ENCODE measurements at regions not wholly inside any gene's neighbourhood (a gene's known extent, or its start where the extent isn't known, plus 50 kb on each side); places are given as distances from the start of the nearest gene placed in this dataset.
"Not testable (repeated sequence)": the region's sequence is repeated elsewhere in the genome, so short reads cannot be mapped to it uniquely, and the experiment has no call there.

DNA sequence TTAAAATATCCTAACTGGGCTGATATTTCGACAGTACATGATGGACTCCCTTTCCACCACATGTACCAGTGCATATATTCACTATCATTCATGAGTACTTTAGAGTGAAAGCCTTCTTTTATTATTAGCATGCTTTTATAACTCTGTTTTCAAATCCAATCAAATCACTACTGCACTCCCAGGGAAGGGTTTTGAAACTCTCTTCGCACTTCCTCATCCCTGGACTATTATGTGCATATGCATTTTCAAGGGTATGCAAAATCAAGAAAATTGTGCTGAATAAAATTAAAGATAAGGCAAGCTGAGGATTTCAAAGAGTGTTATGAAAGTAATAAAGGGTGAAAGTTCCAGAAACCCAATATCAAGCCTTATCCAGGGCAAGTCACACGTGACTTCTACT is 411.4 kb upstream of the PDZRN3 start:
- intact Hi-C loops (cut with DNase I) = no loop called here
- no peak for DNase-seq

DNA sequence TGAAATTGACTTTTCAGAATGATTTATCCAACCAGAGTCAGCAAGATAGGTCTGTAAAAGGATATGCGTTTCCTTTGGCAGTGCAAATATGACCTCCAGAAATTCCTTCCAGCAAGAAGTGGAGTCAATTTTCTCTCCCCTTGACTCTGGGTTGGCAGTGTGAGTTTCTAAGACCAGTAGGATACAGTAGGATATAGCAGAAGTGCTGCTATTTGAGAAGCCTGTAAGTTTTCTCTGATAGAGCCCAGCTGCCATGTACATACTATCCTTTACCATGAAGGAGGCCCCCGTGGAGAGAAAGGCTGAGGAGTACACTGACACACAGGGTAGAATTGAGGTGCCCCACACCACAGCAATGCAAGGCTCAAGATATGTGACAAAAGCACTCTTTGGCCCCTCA is 409.1 kb upstream of the PDZRN3 start:
- intact Hi-C loops (cut with DNase I) = no loop called here
- DNase-seq = no peak

DNA sequence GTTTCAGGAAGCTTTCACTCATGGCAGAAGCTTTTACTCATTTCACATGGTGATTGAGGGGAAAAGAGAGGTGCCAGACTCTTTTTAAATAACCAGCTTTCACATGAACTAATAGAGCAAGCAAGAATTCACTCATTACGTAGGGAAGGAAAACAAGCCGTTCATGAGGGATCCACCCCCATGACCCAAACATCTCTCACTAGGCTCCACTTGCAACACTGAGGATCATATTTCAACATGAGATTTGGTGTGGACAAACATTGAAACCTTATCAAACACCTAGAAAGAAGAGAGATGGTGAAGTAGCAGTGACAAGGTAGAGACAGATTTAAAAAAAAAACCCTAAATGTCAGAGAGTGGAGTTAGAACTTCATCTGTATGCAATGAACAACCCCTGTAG is 408.6 kb upstream of the PDZRN3 start:
- intact Hi-C loops (cut with DNase I) = no loop called here

DNA sequence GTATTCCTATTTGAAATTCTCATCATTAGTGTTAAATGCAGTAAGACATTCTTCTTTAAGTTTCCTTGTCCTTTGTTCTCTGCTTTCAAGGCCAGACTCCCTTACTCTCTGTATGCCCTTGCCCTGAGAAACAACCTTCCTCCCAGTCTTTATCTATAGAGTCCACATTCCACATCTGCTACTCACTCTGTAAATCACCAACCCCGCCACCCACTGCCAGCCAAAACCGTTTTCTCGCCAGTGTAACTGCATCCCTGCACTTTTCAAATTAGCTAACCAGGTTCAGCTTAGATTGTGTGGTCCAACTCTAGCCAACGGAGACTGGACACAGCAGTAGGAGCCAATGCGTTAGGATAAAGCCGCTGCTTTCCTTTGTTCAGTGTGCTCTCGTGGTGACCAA is 402.4 kb upstream of the PDZRN3 start:
- intact Hi-C loops (cut with DNase I) = no loop called here
- no peak for DNase-seq

More for the DNA sequence above, 408.6 kb upstream of the PDZRN3 start:
- DNase-seq = no peak

DNA sequence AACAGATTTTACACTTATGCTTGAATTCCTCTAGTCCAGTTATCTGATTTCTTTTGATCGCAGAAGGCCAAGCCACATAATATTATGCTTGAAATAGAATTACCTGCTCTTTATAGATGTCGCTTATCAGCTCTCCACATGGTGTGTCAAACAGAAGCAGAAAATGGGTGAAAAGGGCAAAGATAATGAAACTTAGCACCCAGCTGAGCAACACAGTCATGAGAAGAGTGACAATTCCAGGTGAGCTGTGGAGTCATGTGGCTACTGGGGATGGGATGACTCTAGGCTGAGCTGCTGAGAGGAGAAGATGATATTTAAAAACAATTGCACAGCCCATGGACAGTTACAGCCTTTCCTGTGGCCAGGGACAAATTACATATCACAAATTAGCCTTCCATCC is 398.7 kb upstream of the PDZRN3 start:
- intact Hi-C loops (cut with DNase I) = no loop called here
- DNase-seq = no peak

DNA sequence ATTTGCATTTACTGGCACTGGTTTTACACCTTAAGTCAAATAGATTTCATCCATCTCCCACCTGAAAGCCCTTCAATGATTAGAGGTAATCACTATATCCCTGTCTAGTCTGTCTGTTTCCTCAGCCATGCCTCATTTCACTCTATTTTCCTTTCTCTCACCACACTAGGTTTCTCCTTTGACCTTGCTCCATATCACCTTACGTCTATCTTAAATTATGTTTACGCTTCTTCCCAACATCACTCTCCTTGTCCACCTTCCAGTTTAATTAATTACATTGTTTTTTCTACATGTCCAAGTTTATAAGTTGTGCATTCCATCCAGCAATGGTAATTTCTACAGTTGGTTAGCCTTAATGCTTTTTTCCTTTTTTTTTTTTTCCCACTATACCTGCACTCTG is 396.7 kb upstream of the PDZRN3 start:
- intact Hi-C loops (cut with DNase I) = no loop called here
- no peak for DNase-seq

DNA sequence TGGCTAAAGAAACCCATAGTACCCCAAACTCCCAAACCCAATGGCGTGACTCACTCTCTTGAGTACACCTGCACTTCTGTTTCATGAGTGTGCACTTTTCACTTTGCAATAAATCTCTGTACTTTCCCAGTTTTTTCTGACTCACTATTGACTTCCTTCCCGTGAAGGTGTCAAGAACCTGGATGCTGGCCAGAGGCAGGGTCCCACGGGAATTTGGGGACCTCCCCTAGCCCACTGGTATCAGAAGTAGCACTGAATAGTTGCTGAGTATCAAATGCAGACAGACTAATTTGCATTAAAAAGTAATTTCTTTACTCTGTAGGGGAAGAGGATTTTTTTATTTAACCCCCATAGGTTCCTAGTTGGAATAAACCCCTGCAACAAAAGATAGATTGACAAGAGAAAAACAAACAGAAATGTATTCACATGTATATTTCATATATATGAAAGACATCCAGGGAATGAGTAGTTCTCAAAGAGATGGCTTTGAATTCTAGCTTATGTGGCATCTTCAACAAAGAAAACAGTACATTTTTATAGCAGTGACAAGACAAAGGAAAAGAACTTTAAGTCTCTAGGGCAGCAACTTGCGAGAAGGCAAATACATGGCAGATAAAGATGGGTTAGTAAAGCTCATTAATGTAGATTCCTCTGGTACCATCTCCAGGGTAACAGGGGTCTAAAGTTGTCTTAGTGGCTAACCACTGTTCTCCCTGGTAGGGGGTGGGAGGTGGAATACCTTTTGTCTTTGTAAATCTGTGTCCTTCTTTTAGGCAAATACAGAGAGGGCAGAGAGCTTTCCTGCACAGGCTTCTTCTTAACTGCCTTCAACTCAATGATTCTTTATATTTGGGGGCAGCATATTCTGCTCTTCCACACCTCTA is 385.5 kb upstream of the PDZRN3 start:
- intact Hi-C loops (cut with DNase I) = no loop called here
- DNase-seq = no peak

DNA sequence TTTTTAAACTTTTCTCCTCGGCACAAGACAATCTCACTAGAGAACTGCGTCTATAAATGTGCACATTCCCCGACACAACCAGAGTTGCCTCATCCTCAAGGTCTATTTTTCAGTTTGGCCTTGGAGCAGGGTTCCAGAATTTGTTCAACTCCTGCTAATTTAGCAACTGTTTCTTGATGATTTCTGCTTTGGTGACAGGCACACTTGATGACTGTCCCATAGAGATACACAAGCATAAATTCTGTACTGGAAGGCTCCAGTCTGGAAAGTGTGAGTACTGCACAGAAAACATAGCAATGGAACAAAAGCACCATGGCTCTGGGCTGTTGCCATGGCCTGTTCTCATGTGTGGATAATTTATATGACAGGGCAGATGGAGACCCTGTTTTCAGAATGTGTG is 379.6 kb upstream of the PDZRN3 start:
- intact Hi-C loops (cut with DNase I) = no loop called here
- DNase-seq = no peak

DNA sequence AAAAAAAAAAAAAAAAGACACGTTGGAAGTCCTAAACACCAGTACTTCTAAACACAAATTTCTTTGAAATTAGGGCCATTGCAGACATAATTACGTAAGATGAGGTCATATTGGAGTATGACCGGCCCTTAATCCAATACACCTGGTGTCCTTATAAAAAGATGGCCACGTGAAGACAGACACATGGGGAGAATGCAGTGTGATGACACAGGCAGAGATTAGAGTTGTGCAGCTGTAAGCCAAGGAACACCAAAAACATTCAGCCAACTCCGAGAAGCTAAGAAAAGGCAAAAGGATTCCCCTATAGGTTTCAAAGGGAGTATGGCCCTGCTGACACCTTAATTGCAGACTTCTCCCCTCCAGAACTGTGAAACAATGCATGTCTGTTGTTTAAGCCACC is 379.0 kb upstream of the PDZRN3 start:
- intact Hi-C loops (cut with DNase I) = no loop called here
- no peak for DNase-seq

DNA sequence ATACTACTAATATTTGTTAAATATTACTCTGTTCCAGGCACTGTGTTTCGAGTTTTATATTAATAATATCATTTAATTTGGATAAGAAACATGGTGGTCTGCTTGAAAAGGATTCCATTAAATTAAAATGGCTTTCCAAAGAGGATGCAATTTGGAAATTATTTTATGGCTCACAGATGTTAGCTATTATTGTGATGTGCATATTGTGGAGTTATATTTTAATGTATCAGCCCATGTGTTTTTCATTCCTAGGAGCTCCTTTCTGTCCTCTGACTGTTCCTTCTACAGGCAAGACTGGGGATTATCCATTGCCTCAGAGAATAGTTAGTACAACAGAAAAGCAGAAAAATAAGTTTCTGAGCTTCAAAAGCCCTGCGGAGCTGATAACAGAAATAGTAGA is 376.7 kb upstream of the PDZRN3 start:
- DNase-seq = no peak
- intact Hi-C loops (cut with DNase I) = no loop called here

DNA sequence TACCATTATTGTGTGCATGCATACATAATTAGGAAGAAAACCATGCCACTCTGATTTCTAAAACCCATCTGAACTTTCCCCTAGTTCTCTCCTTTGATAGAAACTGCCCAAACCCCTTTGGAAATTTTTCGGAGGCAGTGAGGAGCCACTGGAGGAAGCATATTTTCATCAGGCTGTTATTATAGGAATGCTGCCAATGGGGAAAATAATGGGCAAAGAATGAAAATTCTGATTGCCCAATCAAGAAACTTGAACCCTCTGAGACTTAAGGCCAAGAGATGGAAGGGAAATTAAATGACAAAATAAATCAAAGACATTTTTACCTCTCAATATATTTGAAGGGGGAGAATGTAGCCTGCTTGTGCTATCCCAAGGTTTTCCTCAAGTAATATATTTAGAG is 376.0 kb upstream of the PDZRN3 start:
- intact Hi-C loops (cut with DNase I) = no loop called here
- DNase-seq = no peak

DNA sequence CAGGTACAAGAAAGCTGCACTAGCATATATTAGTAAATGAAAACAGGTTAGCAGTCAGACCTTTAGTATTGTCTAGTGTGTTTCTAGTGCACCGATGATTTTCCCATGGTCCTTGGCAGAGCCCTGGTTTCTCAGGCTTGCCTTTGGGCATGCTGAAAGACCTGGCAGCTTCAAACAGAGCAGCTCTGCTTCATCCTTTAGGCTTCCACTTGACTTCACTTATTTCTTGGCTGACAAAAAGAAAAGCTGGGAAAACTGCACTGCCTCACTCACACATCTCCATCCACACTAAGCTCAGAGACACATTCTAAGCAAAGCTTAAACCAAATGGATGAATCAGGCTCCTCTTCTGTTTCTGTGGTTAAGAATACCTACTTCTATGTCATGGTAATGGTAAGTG is 374.8 kb upstream of the PDZRN3 start:
- intact Hi-C loops (cut with DNase I) = no loop called here
- peak in 13 of 42 donors; percentile 7 to 45 (median 16) for DNase-seq

DNA sequence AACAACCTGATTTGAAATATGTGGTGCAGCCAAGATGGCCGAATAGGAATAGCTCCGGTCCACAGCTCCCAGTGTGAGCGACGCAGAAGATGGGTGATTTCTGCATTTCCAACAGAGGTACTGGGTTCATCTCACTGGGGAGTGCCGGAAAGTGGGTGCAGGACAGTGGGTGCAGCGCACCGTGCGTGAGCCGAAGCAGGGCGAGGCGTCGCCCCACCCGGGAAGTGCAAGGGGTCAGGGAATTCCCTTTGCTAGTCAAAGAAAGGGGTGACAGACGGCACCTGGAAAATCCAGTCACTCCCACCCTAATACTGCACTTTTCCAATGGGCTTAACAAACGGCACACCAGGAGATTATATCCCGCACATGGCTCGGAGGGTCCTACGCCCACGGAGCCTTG is 365.9 kb upstream of the PDZRN3 start:
- DNase-seq = not testable (repeated sequence)

DNA sequence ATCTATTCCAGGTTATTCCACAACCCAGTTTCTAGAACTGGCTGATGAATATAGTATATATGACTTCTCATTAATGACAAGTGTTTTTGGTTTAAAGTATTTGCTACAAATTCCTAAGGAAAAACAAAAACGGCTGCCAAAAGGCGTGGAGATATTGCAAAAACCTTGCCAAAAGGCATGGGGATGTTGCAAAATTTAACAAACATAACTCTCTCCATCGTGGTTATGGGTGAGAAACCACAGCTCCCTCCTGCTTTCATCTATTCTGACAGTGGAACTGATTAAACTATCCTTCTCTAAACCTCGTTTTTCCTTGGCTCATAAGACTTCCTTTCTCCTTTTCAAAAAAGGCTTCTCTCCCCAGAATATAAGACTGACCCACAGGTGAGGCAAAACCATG is 342.0 kb upstream of the PDZRN3 start:
- intact Hi-C loops (cut with DNase I) = no loop called here

More for the DNA sequence above, 365.9 kb upstream of the PDZRN3 start:
- intact Hi-C loops (cut with DNase I) = not testable (repeated sequence)

DNA sequence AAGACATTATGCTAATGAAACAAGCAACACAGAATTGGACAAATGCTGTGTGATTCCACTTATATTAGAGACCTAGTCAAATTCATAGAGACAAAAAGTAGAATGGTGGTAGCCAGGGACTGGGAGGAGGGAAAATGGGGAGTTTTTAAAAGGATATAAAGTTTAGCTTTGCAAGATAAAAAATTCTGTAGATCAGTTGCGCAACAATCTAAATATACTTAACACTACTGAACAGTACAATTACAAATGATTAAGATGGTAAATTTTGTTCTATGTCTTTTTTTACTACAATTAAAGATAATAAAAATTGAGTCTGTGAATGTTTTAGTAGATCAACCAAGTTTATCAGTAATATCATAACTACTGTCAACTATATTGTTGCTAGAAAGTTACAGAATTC is 340.1 kb upstream of the PDZRN3 start:
- intact Hi-C loops (cut with DNase I) = no loop called here
- no peak for DNase-seq

More for the DNA sequence above, 342.0 kb upstream of the PDZRN3 start:
- DNase-seq = no peak

DNA sequence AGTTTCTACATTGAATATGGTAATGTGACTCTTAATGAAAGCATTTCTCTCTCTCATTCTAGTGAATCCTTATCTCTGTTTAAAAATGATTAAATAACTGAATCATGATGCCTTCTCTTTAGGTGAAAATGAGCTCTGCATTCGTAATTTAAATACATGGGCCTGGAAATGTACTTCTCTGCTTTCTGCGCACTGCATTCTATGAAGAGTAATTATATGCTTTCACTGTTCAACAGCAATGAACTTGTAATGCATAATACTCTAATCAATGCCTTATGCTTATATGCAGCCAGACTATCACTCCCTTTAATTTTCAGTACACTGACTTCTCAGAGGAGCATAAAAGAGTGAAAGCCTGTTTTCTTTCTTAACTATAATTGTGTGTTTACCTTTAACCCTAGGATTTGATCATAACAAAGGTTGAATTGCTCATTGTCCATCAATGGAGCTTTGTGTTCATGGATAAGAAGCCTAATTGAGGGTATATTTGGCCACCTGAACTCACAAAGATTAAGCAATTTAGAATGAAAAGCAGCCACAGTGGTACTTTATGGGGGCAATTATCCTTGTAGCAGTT is 330.8 kb upstream of the PDZRN3 start:
- intact Hi-C loops (cut with DNase I) = no loop called here
- no peak for DNase-seq

DNA sequence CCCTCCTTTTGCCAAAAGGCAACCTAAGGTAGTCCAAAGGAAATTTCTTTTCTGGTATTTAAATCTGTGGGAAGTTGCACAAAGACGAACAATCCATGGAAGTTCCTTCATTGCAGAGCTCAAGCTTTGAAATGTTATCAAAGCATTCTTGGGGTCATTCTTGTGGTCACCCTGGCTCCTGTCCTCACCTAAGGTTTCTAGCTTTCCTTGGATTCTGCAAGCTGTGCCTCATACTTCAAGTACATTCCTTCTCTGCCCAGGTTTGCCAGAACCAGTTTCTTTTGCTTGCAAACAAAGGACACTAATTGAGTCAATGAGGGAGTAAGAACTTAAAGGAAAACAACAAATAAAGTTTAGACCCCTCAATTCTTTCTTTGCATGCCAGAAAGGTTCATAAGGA is 329.8 kb upstream of the PDZRN3 start:
- DNase-seq = no peak
- intact Hi-C loops (cut with DNase I) = no loop called here

DNA sequence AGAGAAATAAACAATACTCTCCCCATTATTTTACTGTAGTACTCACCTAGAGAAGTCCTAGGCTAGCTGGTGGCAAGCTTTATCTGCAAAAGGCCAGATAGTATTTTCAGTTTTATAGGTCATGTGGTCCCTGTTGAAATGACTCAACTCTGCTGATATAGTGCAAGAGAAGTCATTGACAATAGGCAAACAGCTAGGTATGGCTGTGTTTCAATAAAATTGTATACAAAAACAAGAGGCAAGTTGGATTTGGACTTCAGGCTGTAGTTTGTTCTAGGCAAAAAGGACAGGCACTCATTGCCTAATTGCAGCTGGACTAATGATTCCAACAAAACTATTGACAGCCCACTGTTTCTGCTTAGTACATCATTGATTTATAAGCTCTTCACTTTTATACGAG is 328.0 kb upstream of the PDZRN3 start:
- intact Hi-C loops (cut with DNase I) = no loop called here
- DNase-seq = no peak

DNA sequence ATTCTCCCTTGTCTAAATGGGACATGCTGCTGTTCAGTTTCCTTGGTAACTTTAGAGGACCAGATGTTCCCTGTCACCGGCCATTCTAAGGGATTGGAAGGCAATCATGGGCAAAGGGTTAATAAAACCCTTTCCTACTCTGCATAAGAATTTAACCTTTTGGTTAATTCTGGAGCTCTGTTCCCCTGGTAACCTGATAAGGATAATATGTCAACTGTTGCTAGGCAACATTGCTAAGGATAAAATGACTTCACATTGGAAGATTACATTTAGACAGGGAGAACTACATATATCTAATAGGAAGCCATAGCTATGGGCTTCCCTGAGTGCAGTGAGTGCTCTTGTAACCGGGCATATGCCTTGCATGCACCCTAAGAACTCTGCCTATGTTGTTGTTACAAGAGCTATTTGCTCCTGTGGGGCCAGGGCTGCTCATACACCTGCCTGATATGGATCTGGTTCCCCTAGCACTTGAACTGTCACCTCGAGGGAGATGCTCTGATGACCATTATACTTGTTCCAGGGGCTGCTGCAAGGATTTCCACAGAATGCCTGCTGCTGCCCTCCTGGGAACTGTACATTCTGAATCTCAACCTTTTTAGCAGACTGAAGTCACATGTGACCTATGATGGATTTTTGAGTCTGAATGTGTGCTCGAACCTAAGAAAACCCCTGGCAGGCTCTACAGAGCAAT is 326.3 kb upstream of the PDZRN3 start:
- intact Hi-C loops (cut with DNase I) = no loop called here
- peak in 3 of 42 donors; percentile 2 to 30 (median 7) for DNase-seq

DNA sequence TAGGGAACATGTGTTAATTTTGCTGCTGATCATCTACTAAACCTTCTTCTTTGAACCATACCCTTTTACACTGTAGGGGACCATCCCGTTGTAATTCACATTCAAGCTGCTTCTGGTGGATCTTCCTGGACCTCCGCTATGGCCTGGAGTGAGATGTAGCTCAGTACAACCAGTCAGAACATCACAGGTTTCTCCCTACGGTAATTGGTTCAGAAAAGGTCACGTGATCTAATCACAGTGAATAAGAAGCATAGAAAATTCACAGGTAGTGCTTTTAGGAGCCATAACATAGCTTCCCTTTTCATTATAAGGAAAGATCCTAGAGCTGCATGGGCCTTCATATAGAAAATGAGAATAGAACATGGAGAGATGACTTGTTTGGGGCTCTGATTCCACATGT is 320.8 kb upstream of the PDZRN3 start:
- intact Hi-C loops (cut with DNase I) = no loop called here
- no peak for DNase-seq
